ENCODE measurements at regions not wholly inside any gene's neighbourhood (a gene's known extent, or its start where the extent isn't known, plus 50 kb on each side); places are given as distances from the start of the nearest gene placed in this dataset.
"Not testable (repeated sequence)": the region's sequence is repeated elsewhere in the genome, so short reads cannot be mapped to it uniquely, and the experiment has no call there.

DNA sequence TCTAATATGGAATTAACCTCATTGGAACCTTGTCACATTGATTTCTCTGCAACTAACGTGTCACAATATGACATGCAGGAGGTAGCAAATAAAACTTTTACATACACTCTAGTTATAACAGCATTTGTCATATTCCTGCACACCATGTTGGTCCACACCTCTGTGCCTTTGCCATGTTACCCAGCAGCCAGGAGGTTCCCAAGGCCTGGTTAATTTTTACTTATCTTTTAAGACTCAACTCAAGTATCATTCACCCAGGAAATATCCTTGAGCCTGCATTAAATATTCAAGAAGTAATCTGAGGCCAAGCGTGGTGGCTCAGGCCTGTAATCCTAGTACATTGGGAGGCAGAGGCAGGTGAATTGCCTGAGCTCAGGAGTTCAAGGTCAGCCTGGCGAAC, 447.2 kb upstream of the NR5A2 start:
- intact Hi-C loops (cut with DNase I) = no loop called here
- DNase-seq (no peak), ATAC-seq (no peak)
- H3K36me3 ChIP-seq = no peaks in the 10 kb centered on the region
- H3K27me3 ChIP-seq = no peaks in the 10 kb centered on the region
- TF ChIP-seq, protein P1, sequence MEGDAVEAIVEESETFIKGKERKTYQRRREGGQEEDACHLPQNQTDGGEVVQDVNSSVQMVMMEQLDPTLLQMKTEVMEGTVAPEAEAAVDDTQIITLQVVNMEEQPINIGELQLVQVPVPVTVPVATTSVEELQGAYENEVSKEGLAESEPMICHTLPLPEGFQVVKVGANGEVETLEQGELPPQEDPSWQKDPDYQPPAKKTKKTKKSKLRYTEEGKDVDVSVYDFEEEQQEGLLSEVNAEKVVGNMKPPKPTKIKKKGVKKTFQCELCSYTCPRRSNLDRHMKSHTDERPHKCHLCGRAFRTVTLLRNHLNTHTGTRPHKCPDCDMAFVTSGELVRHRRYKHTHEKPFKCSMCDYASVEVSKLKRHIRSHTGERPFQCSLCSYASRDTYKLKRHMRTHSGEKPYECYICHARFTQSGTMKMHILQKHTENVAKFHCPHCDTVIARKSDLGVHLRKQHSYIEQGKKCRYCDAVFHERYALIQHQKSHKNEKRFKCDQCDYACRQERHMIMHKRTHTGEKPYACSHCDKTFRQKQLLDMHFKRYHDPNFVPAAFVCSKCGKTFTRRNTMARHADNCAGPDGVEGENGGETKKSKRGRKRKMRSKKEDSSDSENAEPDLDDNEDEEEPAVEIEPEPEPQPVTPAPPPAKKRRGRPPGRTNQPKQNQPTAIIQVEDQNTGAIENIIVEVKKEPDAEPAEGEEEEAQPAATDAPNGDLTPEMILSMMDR (IDR thresholded peaks at IDR 0.05) = no peak
- no peaks in the 10 kb centered on the region for H3K4me1 ChIP-seq
- no peak overlapping the region for H3K27ac ChIP-seq
- no peak overlapping the region for H3K4me3 ChIP-seq
- no peaks in the 10 kb centered on the region for H3K9me3 ChIP-seq

DNA sequence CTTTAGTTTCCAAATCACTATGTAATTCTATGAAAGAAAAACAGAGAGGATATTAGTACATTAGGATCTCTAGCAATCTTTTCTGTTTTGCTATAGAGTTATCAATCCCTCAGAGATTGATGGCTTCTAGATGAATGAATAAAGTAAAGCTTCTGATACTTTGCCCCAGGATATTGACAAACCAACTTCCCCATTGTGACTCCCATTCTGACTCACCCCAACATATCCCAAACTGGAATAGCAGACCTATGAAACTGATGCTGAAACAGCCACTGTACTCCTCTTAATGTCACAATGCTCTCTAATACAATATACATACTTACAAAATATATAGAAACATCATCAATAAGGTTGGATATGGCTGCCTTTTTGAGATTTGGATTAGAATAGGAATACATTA, 442.1 kb upstream of the NR5A2 start:
- no peaks in the 10 kb centered on the region for H3K36me3 ChIP-seq
- H3K9me3 ChIP-seq = no peaks in the 10 kb centered on the region
- no peaks in the 10 kb centered on the region for H3K4me1 ChIP-seq
- DNase-seq (no peak), ATAC-seq (no peak)
- intact Hi-C loops (cut with DNase I) = no loop called here
- TF ChIP-seq, protein P1 (IDR thresholded peaks at IDR 0.05) = no peak
- no peaks in the 10 kb centered on the region for H3K27me3 ChIP-seq
- no peak overlapping the region for H3K4me3 ChIP-seq
- H3K27ac ChIP-seq = no peak overlapping the region

DNA sequence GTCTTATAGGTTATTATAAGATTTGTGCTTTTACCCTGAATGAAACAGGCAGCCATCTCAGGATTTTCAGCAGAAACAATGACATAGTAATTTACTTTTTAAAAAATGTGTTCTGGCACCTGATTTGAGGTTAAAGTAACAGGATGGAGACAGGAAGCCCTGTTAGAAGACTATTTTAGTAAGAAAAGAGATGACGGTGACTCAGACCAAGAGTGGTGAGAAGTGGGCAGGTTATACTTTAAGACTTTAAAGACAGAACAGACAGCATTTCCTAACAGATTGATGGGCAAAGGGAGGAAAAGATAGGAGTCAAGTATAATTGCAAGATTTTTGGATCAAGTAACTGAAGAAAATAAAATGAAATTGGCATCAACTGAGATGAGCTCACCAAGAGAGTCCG, 436.8 kb upstream of the NR5A2 start:
- H3K27me3 ChIP-seq = no peaks in the 10 kb centered on the region
- intact Hi-C loops (cut with DNase I) = no loop called here
- no peaks in the 10 kb centered on the region for H3K36me3 ChIP-seq
- no peak overlapping the region for H3K4me3 ChIP-seq
- TF ChIP-seq, protein P1 (IDR thresholded peaks at IDR 0.05) = no peak
- no peak overlapping the region for H3K27ac ChIP-seq
- H3K9me3 ChIP-seq = no peaks in the 10 kb centered on the region
- DNase-seq (no peak), ATAC-seq (no peak)
- H3K4me1 ChIP-seq = no peaks in the 10 kb centered on the region

DNA sequence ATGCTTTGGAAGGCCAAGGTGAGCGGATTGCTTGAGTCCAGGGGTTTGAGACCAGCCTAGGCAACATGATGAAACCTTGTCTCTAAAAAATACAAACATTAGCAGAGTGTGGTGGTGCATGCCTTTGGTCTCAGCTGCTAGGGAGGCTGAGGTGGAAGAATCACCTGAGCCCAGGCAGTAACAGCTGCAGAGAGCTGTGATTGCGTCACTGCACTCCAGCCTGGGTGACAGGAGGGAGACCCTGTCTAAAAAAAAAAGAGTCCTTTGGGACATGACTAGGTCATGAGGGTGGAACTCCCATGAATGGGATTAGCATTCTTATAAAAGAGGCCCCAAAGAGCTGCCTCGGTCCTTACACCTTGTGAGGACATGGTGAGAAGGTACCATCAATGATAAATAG, 436.0 kb upstream of the NR5A2 start:
- ATAC-seq (no peak), DNase-seq (no peak)
- Histone ChIP-seq H3K27ac (no peak overlapping the region), H3K36me3 (no peaks in the 10 kb centered on the region), H3K4me1 (no peaks in the 10 kb centered on the region), H3K27me3 (no peaks in the 10 kb centered on the region), H3K9me3 (no peaks in the 10 kb centered on the region), H3K4me3 (no peak overlapping the region)
- TF ChIP-seq, protein P1 (IDR thresholded peaks at IDR 0.05) = no peak
- intact Hi-C loops (cut with DNase I) = no loop called here

DNA sequence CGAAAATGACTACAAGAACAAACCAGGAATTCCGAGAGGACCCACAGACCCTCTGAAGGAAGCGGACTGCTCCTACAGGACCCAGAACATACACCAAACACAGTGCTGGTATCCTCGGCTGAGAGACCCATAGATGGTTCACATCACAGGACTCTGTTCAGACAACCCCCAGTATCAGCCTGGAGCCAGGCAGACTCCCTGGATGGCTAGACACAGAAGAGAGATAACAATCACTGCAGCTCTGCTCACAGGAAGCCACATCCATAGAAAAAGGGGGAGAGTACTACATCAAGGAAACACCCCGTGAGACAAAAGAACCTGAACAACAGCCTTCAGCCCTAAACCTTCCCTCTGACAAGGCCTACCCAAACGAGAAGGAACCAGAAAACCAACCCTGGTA, 434.0 kb upstream of the NR5A2 start:
- TF ChIP-seq, protein P1 (IDR thresholded peaks at IDR 0.05) = no peak
- intact Hi-C loops (cut with DNase I) = no loop called here
- no peak for ATAC-seq

DNA sequence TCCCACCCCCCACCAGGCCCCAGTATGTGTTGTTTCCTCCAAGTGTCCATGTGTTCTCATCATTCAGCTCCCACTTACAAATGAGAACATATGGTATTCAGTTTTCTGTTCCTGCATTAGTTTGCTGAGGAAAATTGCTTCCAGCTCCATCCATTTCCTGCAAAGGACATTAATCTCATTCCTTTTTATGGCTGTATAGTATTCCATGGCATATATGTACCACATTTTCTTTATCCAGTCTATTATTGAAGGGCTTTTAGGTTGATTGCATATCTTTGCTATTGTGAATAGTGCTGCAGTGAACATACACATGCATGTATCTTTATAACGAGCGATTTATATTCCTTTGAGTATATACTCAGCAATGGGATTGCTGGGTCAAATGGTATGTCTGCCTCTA, 431.1 kb upstream of the NR5A2 start:
- H3K4me1 ChIP-seq; H3K27ac ChIP-seq; H3K27me3 ChIP-seq; H3K9me3 ChIP-seq; DNase-seq; H3K36me3 ChIP-seq; H3K4me3 ChIP-seq; intact Hi-C loops (cut with DNase I); ATAC-seq: not testable (repeated sequence)

More for the DNA sequence above, 434.0 kb upstream of the NR5A2 start:
- no peak for DNase-seq
- Histone ChIP-seq H3K4me3 (no peak overlapping the region), H3K36me3 (no peaks in the 10 kb centered on the region), H3K27ac (no peak overlapping the region), H3K4me1 (no peaks in the 10 kb centered on the region), H3K9me3 (no peaks in the 10 kb centered on the region), H3K27me3 (no peaks in the 10 kb centered on the region)

Measured in upper lobe of right lung (tissue), 1 donor.